ENCODE measurements at regions not wholly inside any gene's neighbourhood (a gene's known extent, or its start where the extent isn't known, plus 50 kb on each side); places are given as distances from the start of the nearest gene placed in this dataset.

- H2BK5ac ChIP-seq (ENCODE audit: low read depth, low read length) = no peak overlapping the region
- H4K91ac ChIP-seq (replicated peaks; ENCODE audit: insufficient read length, low read length) = no peak overlapping the region
- no peak overlapping the region for H3K4ac ChIP-seq (replicated peaks; ENCODE audit: insufficient read length, low read depth, low read length)
- H3K9ac ChIP-seq (replicated peaks in 1 of 4; ENCODE audit: extremely low read depth in 1 of 4, low read depth in 3 of 4, low read length in 3 of 4) = no peak overlapping the region
- H3K79me1 ChIP-seq (ENCODE audit: low read depth, low read length) = no peaks in the 10 kb centered on the region; the same call in 1 of the 2 replicates
- H3K4me1 ChIP-seq (replicated peaks in 1 of 4; ENCODE audit: control insufficient read depth in 3 of 4, insufficient read depth in 4 of 4, low read length in 3 of 4) = peaks cover 2 to 8% (median 4%) of the 10 kb centered on the region in 4 experiments; a peak in 6 of 7 replicates
- no peak overlapping the region for H3K23ac ChIP-seq (ENCODE audit: insufficient read length)
- no peaks in the 10 kb centered on the region; a peak in 1 of 4 replicates for H3K9me3 ChIP-seq (ENCODE audit: insufficient read depth in 2 of 2, low read depth in 1 of 2, low read length in 1 of 2)
- no peak overlapping the region for H3K27ac ChIP-seq (ENCODE audit: low read depth, low read length)
- H2BK120ac ChIP-seq (replicated peaks; ENCODE audit: low read depth, low read length) = no peak overlapping the region
- no peak overlapping the region for H3K14ac ChIP-seq (ENCODE audit: insufficient read length)
- no peaks in the 10 kb centered on the region for H3K36me3 ChIP-seq (ENCODE audit: control insufficient read depth in 2 of 4, insufficient read depth in 4 of 4, low read length in 3 of 4)
- H2AFZ ChIP-seq (ENCODE audit: low read length) = no peak overlapping the region
- H3K18ac ChIP-seq (ENCODE audit: extremely low read depth, low read length) = no peak overlapping the region
- FAIRE-seq (no peak), DNase-seq (ENCODE audit: low read depth in 1 of 2, low spot score in 2 of 2) (no peak)
- H4K8ac ChIP-seq (ENCODE audit: extremely low read depth, insufficient read depth, low read length) = no peak overlapping the region
- 90% methylated on average over 6 of the region's 6 CpGs; no CpG with 5 or more reads in 1 of the 2 experiments for WGBS, 2 experiments (ENCODE audit: extremely low coverage in 1 of 2, insufficient coverage in 1 of 2, insufficient read length in 1 of 2, insufficient replicate concordance in 2 of 2, low coverage in 1 of 2, low lambda C conversion rate in 2 of 2, missing lambda C conversion rate in 1 of 2)
- no peak overlapping the region for H2AK5ac ChIP-seq (ENCODE audit: low read depth, low read length)
- H2BK12ac ChIP-seq (ENCODE audit: low read depth, low read length) = no peak overlapping the region
- peaks cover 0 to 1% of the 10 kb centered on the region in 2 experiments for H4K20me1 ChIP-seq (replicated peaks in 1 of 2; ENCODE audit: control insufficient read depth in 1 of 2, insufficient read depth in 2 of 2, low read length in 2 of 2)
- no peak overlapping the region for H2BK15ac ChIP-seq (ENCODE audit: low read length)
- no peak overlapping the region for H4K5ac ChIP-seq (ENCODE audit: insufficient read length, low read depth, low read length)
- CTCF ChIA-PET (ENCODE audit: partially characterized antibody) = interaction anchor here (1.0 to 1.3 kb wide), 2 partner anchors 54 to 201 kb away, joined by 3 read pairs; no protein-coding TSS in a partner anchor
- POLR2A ChIA-PET (ENCODE audit: partially characterized antibody) = no interaction called here
- H2BK20ac ChIP-seq (ENCODE audit: low read length) = no peak overlapping the region
- H3K23me2 ChIP-seq (ENCODE audit: low read depth, low read length) = no peaks in the 10 kb centered on the region
- peaks cover 0 to 14% (median 5%) of the 10 kb centered on the region in 4 experiments; a peak in 6 of 7 replicates for H3K27me3 ChIP-seq (replicated peaks in 1 of 4; ENCODE audit: control insufficient read depth in 3 of 4, extremely low read depth in 1 of 4, insufficient read depth in 3 of 4, low read length in 3 of 4)
- no peak overlapping the region for H3K4me3 ChIP-seq (ENCODE audit: extremely low read depth in 1 of 4, insufficient read depth in 2 of 4, low read depth in 3 of 4, low read length in 4 of 4)
- no peak overlapping the region for H3K4me2 ChIP-seq (ENCODE audit: insufficient read depth in 1 of 2, low read depth in 2 of 2, low read length in 2 of 2)
- H3K56ac ChIP-seq (replicated peaks; ENCODE audit: insufficient read length, low read depth, low read length) = no peak overlapping the region
- H3K79me2 ChIP-seq (ENCODE audit: control insufficient read depth in 1 of 2, insufficient read depth in 2 of 2, low read length in 2 of 2) = no peaks in the 10 kb centered on the region
- TF ChIP-seq KDM1A (IDR thresholded peaks at IDR 0.05; ENCODE audit: borderline replicate concordance, low read length) (no peak), RXRA (IDR thresholded peaks at IDR 0.05; ENCODE audit: insufficient read depth, low read depth, low read length) (no peak), GABPA (IDR thresholded peaks at IDR 0.05; ENCODE audit: borderline replicate concordance, insufficient read depth, low read length) (no peak), ATF3 (IDR thresholded peaks at IDR 0.05; ENCODE audit: insufficient read depth, low read depth, low read length) (no peak), KDM5A (IDR thresholded peaks at IDR 0.05; ENCODE audit: low read length) (no peak), EP300 (IDR thresholded peaks at IDR 0.05; ENCODE audit: borderline replicate concordance in 1 of 2, low read depth in 2 of 2, low read length in 2 of 2) (no peak), FOSL1 (IDR thresholded peaks at IDR 0.05; ENCODE audit: insufficient read depth, low read depth, low read length) (no peak), TAF1 (IDR thresholded peaks at IDR 0.05; ENCODE audit: low read depth, low read length) (no peak), HDAC6 (IDR thresholded peaks at IDR 0.05; ENCODE audit: low read depth, low read length) (no peak), SIN3A (conservative IDR thresholded peaks at IDR 0.05 in 1 of 2, IDR thresholded peaks at IDR 0.05 in 1 of 2; ENCODE audit: low read depth in 1 of 2, low read length in 2 of 2) (no peak), RFX5 (IDR thresholded peaks at IDR 0.05; ENCODE audit: borderline replicate concordance, low read depth, low read length) (no peak), CEBPB (IDR thresholded peaks at IDR 0.05; ENCODE audit: low read depth, low read length) (no peak), EZH2 (IDR thresholded peaks at IDR 0.05; ENCODE audit: low read depth, low read length, severe bottlenecking) (no peak), BACH1 (IDR thresholded peaks at IDR 0.05; ENCODE audit: low read length) (no peak)
These were observed 82.1 kb upstream of the FZD10 start for GRCh38 chr12:130080205-130080604.

Measured in H1 (cell line).